Caki2 (cell line): ENCODE measurements at regions not wholly inside any gene's neighbourhood (a gene's known extent, or its start where the extent isn't known, plus 50 kb on each side); places are given as distances from the start of the nearest gene placed in this dataset.

ENCODE experiments used
- DNase-seq: peaks from one replicate; pipeline ENCODE4 v3.0.0-alpha.2; 2015; ENCODE audit warnings: low read depth
- in situ Hi-C: cut with HindIII; loops from 2 replicates; pipeline ENCODE4 v1.10.0; 2016; ENCODE audit warnings: low sequenced_read_pairs, low pct_unique_long_range_greater_than_20kb, mixed read lengths

DNA sequence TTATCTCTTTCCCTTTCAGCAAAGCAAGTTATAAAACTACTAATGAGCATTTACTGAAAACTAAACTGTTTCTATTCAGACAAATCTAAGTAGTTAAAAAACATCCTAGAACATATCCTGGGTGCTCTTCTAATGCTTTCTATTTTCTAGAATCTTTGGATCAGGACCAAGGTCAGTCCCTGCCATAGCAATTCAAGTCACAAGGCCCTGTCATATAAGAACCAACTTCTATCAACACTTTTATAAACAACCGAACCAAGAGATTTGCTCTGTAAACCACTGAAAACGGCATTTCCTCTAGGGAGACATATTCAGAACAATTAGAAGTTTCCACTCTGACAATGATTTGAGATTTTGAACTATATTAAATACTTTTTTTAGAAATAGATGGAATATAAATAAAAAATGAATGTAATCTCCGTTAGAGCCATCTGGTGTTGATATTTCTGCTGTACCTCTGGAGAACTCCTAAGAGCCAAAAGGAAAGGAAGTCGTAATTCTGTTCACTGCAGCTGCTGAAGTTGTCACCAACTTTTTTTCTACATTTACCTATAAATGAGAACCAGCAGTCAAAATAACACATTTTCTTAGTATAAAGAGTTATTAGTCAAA lies 51.4 kb upstream of the LGSN start:
- DNase-seq = no peak
- in situ Hi-C loops = no loop called here

DNA sequence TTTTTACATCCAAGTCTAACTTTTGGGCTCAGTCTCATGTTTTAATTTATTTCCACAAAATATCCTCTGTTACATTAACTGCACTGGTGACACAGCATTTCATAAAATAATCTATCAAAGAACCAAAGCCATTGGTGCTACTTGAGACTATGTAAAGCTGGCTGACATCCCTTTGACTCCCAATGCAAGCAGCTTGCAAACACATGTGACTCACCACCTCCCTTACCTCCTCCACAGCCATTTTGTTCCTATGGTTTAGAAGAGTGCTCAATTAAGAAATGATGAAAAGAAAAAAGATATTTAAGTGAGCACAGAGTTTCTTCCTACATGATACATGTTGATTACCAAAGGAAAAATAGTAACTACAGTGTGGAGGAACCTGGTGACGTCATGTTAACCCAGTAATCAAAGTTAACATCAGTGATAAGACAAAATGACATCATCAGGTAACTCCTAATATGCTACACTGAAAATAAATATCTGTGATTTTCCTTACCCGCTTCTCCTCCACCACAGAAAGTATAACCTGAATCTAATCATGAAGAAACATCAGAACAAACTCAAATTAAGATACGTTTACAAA lies 53.3 kb upstream of the LGSN start:
- in situ Hi-C loops = no loop called here
- DNase-seq = no peak

DNA sequence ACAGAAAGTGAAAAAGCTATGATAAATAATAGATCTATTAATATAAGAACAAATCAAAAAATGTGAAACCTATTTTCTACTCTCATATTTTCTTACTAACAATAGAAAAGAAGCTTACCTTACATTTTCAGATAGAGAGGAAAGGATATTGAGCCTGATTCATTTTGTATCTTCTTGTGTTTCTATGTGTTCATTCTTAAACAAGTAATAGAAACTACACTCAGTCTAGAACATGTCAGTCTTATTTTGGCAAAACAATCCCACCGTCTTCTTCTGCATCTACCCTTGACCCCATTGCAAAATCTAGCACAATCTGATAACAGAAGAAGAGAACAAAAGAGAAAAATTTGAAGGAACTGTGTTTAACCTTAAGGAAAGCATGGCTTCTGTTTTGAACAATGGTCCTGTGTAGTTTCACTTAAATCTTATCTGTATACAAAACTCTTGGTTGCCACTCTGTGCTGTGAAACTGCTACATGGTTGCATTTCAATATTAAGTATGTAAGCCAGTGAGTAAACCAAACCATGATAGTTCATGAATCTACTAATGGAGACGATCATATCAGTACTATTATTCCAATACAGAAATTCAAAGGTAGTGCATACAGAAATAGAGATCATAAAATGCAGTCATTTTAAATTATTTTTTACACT lies 69.5 kb upstream of the LGSN start:
- DNase-seq = no peak
- in situ Hi-C loops = no loop called here

- in situ Hi-C loops = no loop called here
- DNase-seq = no peak
Observed at GRCh38 chr6:63391203-63391970, 71.6 kb upstream of the LGSN start.

- DNase-seq = no peak
- in situ Hi-C loops = no loop called here
Observed at GRCh38 chr6:63392092-63392724, 72.4 kb upstream of the LGSN start.

DNA sequence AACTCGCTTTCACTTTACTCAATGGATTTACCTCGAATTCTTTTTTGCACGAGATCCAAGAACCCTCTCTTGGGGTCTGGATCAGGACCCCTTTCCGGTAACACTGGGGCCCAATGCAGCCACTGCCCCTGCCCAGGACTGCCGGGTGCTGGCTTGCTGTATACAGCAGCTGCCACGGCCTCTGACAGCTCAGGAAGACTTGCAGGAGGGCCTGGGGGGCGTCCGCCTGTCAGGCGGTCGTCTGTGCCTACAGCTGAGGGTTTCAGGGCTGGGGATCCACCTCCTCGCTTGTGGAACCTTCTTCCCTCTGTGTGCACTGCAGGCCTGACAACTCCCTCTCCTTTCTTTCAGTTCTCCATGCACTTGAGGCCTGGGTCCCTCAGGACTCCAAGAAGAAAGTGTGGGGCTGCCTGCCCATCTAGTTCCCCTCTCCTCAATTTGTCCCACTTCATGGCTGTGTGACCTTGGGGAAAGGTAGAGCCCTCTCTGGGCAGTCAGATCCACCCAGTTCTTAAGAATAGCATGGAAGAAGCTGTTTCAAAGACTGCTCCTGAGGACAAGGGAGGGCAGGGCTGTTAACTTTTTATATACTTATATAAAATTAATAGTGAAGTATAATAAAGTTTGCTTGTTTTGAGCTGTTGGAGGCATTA lies 75.0 kb upstream of the LGSN start:
- in situ Hi-C loops = no loop called here
- DNase-seq = no peak

- DNase-seq = no peak
- in situ Hi-C loops = no loop called here
Observed at GRCh38 chr6:63395381-63395780, 75.6 kb upstream of the LGSN start.

DNA sequence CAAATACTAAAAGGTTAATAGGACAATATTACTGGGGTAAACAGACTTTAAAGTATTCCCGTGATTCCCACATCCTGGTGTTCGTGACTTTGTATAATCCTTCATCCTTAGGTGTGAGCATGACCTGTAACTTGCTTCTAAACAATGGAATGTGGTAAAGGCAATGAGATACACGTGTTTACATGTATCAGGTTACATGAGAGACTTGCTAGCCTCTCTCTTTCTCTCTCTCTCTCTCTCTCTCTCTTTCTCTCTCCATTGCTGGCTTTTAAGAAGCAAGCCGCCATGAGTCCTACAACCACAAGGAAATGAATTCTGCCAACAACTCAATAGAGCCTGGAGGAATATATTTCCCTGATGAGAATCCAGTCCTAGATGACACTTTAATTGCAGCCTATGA lies 83.9 kb upstream of the LGSN start:
- in situ Hi-C loops = no loop called here
- DNase-seq = no peak

DNA sequence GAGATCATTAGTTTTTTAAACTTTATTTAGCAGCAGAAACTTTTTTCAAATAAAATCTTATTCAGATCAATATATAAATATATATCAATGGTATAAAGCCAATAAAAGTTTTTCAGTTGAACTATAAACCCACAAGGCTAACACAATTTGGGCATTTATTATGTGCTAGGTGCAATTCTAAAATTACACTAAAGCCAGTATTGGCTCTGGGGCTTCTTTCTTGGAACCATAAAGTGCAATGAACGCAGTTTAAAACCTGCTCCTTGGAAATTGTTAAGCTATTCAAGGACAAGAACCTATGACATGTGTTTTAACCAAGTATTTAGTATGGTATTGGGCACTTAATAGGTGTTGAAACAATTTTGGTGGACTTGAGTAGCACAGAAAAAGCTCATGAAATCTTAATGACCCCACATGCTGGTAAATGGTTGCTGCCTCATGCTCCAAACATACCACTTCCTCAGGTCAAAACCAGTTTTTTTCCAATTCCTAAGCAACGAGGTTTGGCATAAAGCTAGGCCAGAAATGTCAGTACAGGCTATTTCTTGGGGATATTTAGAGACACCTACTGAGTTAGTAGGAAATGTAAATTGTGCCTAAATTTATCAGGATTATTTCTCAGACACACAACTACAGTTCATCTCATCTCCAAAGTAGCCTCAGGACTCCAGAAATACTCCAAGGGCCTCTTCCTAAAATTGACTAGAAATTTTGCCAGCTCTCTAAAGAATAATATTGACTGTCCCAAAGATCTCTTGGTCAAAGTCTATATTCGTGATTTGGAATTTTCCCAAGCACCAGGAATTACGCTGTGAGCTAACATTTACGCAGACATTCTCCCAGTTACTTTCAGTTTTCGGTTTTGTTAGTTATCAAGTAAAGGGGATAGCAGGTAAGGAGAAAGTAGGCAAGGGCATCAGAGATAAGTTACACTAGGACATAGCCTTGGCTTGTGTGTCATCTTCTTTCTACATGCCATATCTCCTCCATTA lies 90.9 kb upstream of the LGSN start:
- in situ Hi-C loops = no loop called here
- DNase-seq = no peak

- in situ Hi-C loops = no loop called here
Observed at GRCh38 chr6:63415286-63415685, 95.5 kb upstream of the LGSN start.

GRCh38 chr6:63418741-63419140 lies 99.0 kb upstream of the LGSN start:
- DNase-seq = no peak
- in situ Hi-C loops = no loop called here

More at GRCh38 chr6:63415286-63415685, 95.5 kb upstream of the LGSN start:
- no peak for DNase-seq

DNA sequence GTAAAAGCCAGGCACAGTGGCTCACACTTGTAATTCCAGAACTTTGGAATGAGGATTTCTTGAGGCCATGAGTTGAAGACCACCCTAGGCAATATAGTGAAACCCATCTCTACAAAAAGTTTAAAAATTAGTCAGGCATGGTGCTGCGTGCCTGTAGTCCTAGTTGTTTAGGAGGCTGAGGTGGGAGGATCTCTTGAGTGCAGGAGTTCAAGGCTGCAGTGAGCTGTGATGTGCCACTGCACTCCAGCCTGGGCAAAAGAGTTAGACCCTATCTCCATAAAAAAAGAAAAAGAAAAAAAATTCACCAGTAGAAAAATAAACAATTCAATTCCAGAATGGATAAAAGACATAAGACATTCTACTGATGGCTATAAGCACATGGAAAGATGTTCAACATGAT lies 104.9 kb upstream of the LGSN start:
- no peak for DNase-seq
- in situ Hi-C loops = no loop called here

- in situ Hi-C loops = no loop called here
- no peak for DNase-seq
Observed at GRCh38 chr6:63425493-63425892, 105.7 kb upstream of the LGSN start.

GRCh38 chr6:63426844-63427243 lies 107.1 kb upstream of the LGSN start:
- no peak for DNase-seq
- in situ Hi-C loops = no loop called here

GRCh38 chr6:63427951-63428350 lies 108.2 kb upstream of the LGSN start:
- in situ Hi-C loops = no loop called here
- DNase-seq = no peak

DNA sequence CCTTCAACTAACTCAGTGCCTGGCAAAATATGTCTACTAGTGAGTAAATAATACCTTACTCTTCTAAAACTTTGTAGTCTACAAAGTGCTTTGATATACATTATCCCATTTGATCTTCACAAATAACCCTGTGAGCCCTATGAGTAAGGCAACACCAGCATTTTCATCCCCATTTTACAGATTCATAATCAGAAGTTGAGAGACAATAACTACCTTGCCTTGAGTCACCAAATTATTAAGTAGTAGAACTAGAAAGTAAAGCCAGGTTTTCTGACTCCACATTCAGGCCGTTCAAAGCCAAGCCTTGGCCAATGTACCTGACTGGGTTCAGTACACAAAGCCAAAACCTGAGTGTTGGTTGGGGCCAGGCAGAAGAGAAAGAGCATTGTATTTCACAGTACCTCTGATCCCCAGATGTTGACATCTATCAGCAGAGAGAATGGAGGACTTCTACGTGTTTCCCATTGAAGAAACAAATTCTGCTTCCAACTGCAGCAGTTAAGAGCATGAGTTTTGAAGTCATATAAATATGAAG lies 111.3 kb upstream of the LGSN start:
- in situ Hi-C loops = no loop called here

DNA sequence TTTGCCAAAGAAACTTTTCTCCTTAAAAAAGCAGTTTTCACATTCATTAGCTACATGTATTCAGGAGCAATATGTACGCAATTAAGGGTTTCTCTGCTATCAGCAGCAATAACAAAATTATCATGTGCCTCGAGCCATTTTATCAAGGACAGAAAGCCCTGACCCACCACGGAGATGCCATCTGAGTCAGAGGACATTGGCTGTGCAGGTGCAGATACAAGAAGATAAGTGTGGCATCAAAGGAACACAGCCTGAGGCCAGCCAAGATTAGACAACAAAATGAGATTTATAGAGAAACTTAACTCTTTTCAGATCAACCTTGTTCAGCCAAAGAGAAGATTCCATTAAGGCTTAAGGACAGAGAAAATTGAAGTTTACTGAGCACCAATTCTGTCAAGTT lies 115.2 kb upstream of the LGSN start:
- no peak for DNase-seq
- in situ Hi-C loops = no loop called here

More for the DNA sequence above, 111.3 kb upstream of the LGSN start:
- no peak for DNase-seq
